ENCODE measurements at regions not wholly inside any gene's neighbourhood (a gene's known extent, or its start where the extent isn't known, plus 50 kb on each side); places are given as distances from the start of the nearest gene placed in this dataset.

- TF ChIP-seq CTCF (conservative IDR thresholded peaks at IDR 0.05): no peak
- no peak for TF ChIP-seq ZFX (IDR thresholded peaks at IDR 0.05)
These were observed 65.4 kb upstream of the RFC3 start for GRCh38 chr13:33752597-33752996.

All from C4-2B (cell line).